T47D (cell line): ENCODE measurements at regions not wholly inside any gene's neighbourhood (a gene's known extent, or its start where the extent isn't known, plus 50 kb on each side); places are given as distances from the start of the nearest gene placed in this dataset.
"Not testable (repeated sequence)": the region's sequence is repeated elsewhere in the genome, so short reads cannot be mapped to it uniquely, and the experiment has no call there.

Experiments used
- DNase-seq, 2 experiments: peaks; one replicate each; pipeline versions ENCODE4 v3.0.0 to v3.0.0-alpha.2; 2011 to 2012; ENCODE audit warnings: low read depth in 1 of 2, low spot score in 1 of 2
- JUND ChIP-seq: IDR thresholded peaks from 2 replicates; pipeline ENCODE4 v1.6.1; 2012; ENCODE audit warnings: low read depth
- in situ Hi-C: cut with HindIII; loops from 2 replicates; pipeline ENCODE4 v1.10.0; 2016; ENCODE audit warnings: low sequenced_read_pairs, low pct_unique_long_range_greater_than_20kb

- in situ Hi-C loops, result no loop called here
- DNase-seq, result no peak
- no peak for TF ChIP-seq JUND
Observed at GRCh38 chr11:12585861-12586260, 88.4 kb upstream of the TEAD1 start.

GRCh38 chr11:12587333-12587991 is 86.8 kb upstream of the TEAD1 start:
- TF ChIP-seq JUND, result no peak
- peak; percentile 4 to 56 for DNase-seq
- in situ Hi-C loops, result no loop called here

GRCh38 chr11:12591706-12592105 is 82.5 kb upstream of the TEAD1 start:
- DNase-seq, result no peak
- TF ChIP-seq JUND, result no peak
- in situ Hi-C loops, result no loop called here

GRCh38 chr11:12592283-12592682 is 81.9 kb upstream of the TEAD1 start:
- in situ Hi-C loops, result no loop called here
- DNase-seq, result no peak
- no peak for TF ChIP-seq JUND

- in situ Hi-C loops, result not testable (repeated sequence)
Observed at GRCh38 chr11:12595089-12595847, 79.0 kb upstream of the TEAD1 start.

GRCh38 chr11:12598330-12599256 is 75.6 kb upstream of the TEAD1 start:
- in situ Hi-C loops, result no loop called here
- TF ChIP-seq JUND, result no peak

More at GRCh38 chr11:12595089-12595847, 79.0 kb upstream of the TEAD1 start:
- DNase-seq, result not testable (repeated sequence)

GRCh38 chr11:12599408-12600143 is 74.6 kb upstream of the TEAD1 start:
- peak in 1 of 2 experiments; percentile 57 for DNase-seq
- TF ChIP-seq JUND, result no peak
- in situ Hi-C loops, result no loop called here

More at GRCh38 chr11:12598330-12599256, 75.6 kb upstream of the TEAD1 start:
- no peak for DNase-seq

- DNase-seq, result no peak
- in situ Hi-C loops, result no loop called here
- no peak for TF ChIP-seq JUND
Observed at GRCh38 chr11:12600829-12601228, 73.4 kb upstream of the TEAD1 start.

- DNase-seq, result no peak
- no peak for TF ChIP-seq JUND
- in situ Hi-C loops, result no loop called here
Observed at GRCh38 chr11:12602421-12602820, 71.8 kb upstream of the TEAD1 start.

GRCh38 chr11:12603143-12604088 is 70.8 kb upstream of the TEAD1 start:
- in situ Hi-C loops, result no loop called here
- TF ChIP-seq JUND, result no peak
- DNase-seq, result no peak

GRCh38 chr11:12604557-12605153 is 69.6 kb upstream of the TEAD1 start:
- in situ Hi-C loops, result no loop called here

More at GRCh38 chr11:12604557-12605153, 69.6 kb upstream of the TEAD1 start:
- DNase-seq, result no peak
- no peak for TF ChIP-seq JUND
